Endothelial cell of umbilical vein (primary cell): ENCODE measurements at regions not wholly inside any gene's neighbourhood (a gene's known extent, or its start where the extent isn't known, plus 50 kb on each side); places are given as distances from the start of the nearest gene placed in this dataset.

Experiments used
- BruUV-seq: library from RNA; stranded (reverse); fragments of 400-500 nt; replicated peaks from 2 replicates; lab custom pipeline; 2021; lab: Mats Ljungman, UMichigan
- CTCF ChIA-PET: fragments of 300-600, 350-600 bp; sonication (Branson Sonifier 250); formaldehyde crosslinking; loops from one replicate; lab custom pipeline; 2021; ENCODE audit warnings: antibody characterized with exemption, inconsistent platforms; lab: Charles Lee
- POLR2A ChIA-PET: fragments of 300-600, 350-600 bp; sonication (Branson Sonifier 250); formaldehyde crosslinking; loops from one replicate; lab custom pipeline; 2021; ENCODE audit warnings: antibody characterized with exemption, inconsistent platforms; lab: Charles Lee
- DNase-seq: peaks from one replicate; pipeline ENCODE4 v3.0.0-alpha.2; 2011; ENCODE audit warnings: low read depth, low spot score
- FAIRE-seq: peaks from 2 replicates; lab custom pipeline; 2011; peaks lifted over from hg19 to GRCh38; lab: Jason Lieb, UNC
- H2AFZ ChIP-seq: 2 replicates; pipeline ENCODE4 v1.6.0; 2012; ENCODE audit warnings: low read depth, low read length, control low read depth, inconsistent platforms
- H3K27ac ChIP-seq: 2 replicates; pipeline ENCODE4 v1.5.1; 2011; ENCODE audit warnings: low read depth, mild to moderate bottlenecking, control low read depth, low read length, moderate library complexity; ENCODE audit not compliant: insufficient read depth
- H3K27me3 ChIP-seq, 2 experiments: 2 replicates each; pipeline versions ENCODE4 v1.6.0 to v1.6.1; 2011; ENCODE audit warnings: low read length in 2 of 2, mixed read lengths in 1 of 2; ENCODE audit not compliant: control insufficient read depth in 2 of 2, insufficient read depth in 2 of 2
- H3K36me3 ChIP-seq, 2 experiments: 2 replicates in 1 of 2; 3 replicates in 1 of 2; pipeline ENCODE4 v1.5.1; 2011; ENCODE audit warnings: low read length in 2 of 2, mild to moderate bottlenecking in 1 of 2, moderate library complexity in 1 of 2; ENCODE audit not compliant: control insufficient read depth in 2 of 2, insufficient read depth in 2 of 2; ENCODE audit errors: extremely low read depth in 1 of 2
- H3K4me1 ChIP-seq: 3 replicates; pipeline ENCODE4 v1.5.1; 2011; ENCODE audit warnings: mild to moderate bottlenecking, low read length; ENCODE audit not compliant: control insufficient read depth, insufficient read depth; ENCODE audit errors: extremely low read depth
- H3K4me2 ChIP-seq: 2 replicates; pipeline ENCODE4 v1.6.1; 2011; ENCODE audit warnings: low read length, control low read depth, mixed read lengths; ENCODE audit not compliant: insufficient read depth
- H3K4me3 ChIP-seq, 3 experiments: fragments of 200-600 bp in 1 of 3; sonication (generic), shearing (Covaris generic) in 1 of 3; replicated peaks in 1 of 3; 2 replicates each; pipeline ENCODE4 v1.5.1; 2011 to 2016; ENCODE audit warnings: control low read depth in 3 of 3, low read length in 3 of 3, mild to moderate bottlenecking in 2 of 3, inconsistent platforms in 1 of 3, low read depth in 1 of 3, moderate library complexity in 1 of 3; ENCODE audit not compliant: insufficient read depth in 1 of 3
- H3K79me2 ChIP-seq: 2 replicates; pipeline ENCODE4 v1.6.0; 2012; ENCODE audit warnings: low read length, inconsistent platforms; ENCODE audit not compliant: control insufficient read depth, insufficient read depth
- H3K9ac ChIP-seq: replicated peaks from 2 replicates; pipeline ENCODE3; 2011; ENCODE audit warnings: low read length, control low read depth; ENCODE audit not compliant: insufficient read depth; ENCODE audit errors: extremely low read depth
- H3K9me1 ChIP-seq: replicated peaks from 3 replicates; pipeline ENCODE4 v1.6.0; 2011; ENCODE audit warnings: mild to moderate bottlenecking, low read length; ENCODE audit not compliant: control insufficient read depth, insufficient read depth; ENCODE audit errors: extremely low read depth
- H3K9me3 ChIP-seq: replicated peaks from 2 replicates; pipeline ENCODE4 v1.5.1; 2012; ENCODE audit warnings: low read length, inconsistent platforms; ENCODE audit not compliant: control insufficient read depth, insufficient read depth
- H4K20me1 ChIP-seq: replicated peaks from 2 replicates; pipeline ENCODE3; 2011; ENCODE audit warnings: mild to moderate bottlenecking, low read length; ENCODE audit not compliant: control insufficient read depth, insufficient read depth; ENCODE audit errors: extremely low read depth
- EZH2 ChIP-seq: IDR thresholded peaks from 2 replicates; pipeline ENCODE4 v1.6.1; 2012; ENCODE audit warnings: borderline replicate concordance, low read depth, mild to moderate bottlenecking, moderate library complexity, low read length, inconsistent platforms; ENCODE audit not compliant: severe bottlenecking
- FOS ChIP-seq: IDR thresholded peaks from 2 replicates; pipeline ENCODE4 v1.6.1; 2011; ENCODE audit warnings: mild to moderate bottlenecking, low read length, moderate library complexity, borderline replicate concordance; ENCODE audit not compliant: insufficient read depth
- GATA2 ChIP-seq: IDR thresholded peaks from 2 replicates; pipeline ENCODE4 v1.7.0; 2011; ENCODE audit warnings: low read depth, mild to moderate bottlenecking, moderate library complexity, mixed read lengths, low read length; ENCODE audit not compliant: insufficient read length, insufficient read depth
- JUN ChIP-seq: IDR thresholded peaks from 2 replicates; pipeline ENCODE4 v1.6.1; 2011; ENCODE audit warnings: borderline replicate concordance, low read depth; ENCODE audit not compliant: insufficient read length, insufficient read depth
- MYC ChIP-seq: IDR thresholded peaks from one replicate; pipeline ENCODE4 v1.6.1; 2011; ENCODE audit warnings: mild to moderate bottlenecking, low read depth, low read length
- POLR2A ChIP-seq: IDR thresholded peaks from 2 replicates; pipeline ENCODE4 v1.6.1; 2012; ENCODE audit warnings: low read depth, mild to moderate bottlenecking, control low read depth, low read length
- POLR2AphosphoS5 ChIP-seq: IDR thresholded peaks from 2 replicates; pipeline ENCODE4 v1.6.1; 2012; ENCODE audit warnings: low read depth, mild to moderate bottlenecking, control low read depth, low read length, moderate library complexity; ENCODE audit not compliant: insufficient read depth
- dilution Hi-C: fragments of 300-500 bp; cut with MboI; formaldehyde crosslinking; loops from one replicate; pipeline ENCODE4 v1.15.0; 2019; ENCODE audit warnings: low sequenced_read_pairs; ENCODE audit not compliant: extremely low pct_ligation_motif_present
- intact Hi-C: fragments of 100-400 bp; cut with micrococcal nuclease; formaldehyde crosslinking; loops from one replicate; pipeline ENCODE4 v1.10.0; 2022
- TF ChIP-seq, protein P1 (sequence below), 2 donors: IDR thresholded peaks; 1 replicate in 1 of 2; 2 replicates in 1 of 2; pipeline ENCODE4 v1.5.1; 2011; ENCODE audit warnings: low read length in 2 of 2, mild to moderate bottlenecking in 2 of 2, moderate library complexity in 2 of 2, control low read depth in 1 of 2, inconsistent platforms in 1 of 2, low read depth in 1 of 2; ENCODE audit not compliant: insufficient read depth in 1 of 2; ENCODE audit errors: extremely low read depth in 1 of 2
- TF ChIP-seq, protein P2 (sequence below): IDR thresholded peaks from 2 replicates; pipeline ENCODE4 v1.6.1; 2011; ENCODE audit not compliant: insufficient read depth, insufficient read length

DNA sequence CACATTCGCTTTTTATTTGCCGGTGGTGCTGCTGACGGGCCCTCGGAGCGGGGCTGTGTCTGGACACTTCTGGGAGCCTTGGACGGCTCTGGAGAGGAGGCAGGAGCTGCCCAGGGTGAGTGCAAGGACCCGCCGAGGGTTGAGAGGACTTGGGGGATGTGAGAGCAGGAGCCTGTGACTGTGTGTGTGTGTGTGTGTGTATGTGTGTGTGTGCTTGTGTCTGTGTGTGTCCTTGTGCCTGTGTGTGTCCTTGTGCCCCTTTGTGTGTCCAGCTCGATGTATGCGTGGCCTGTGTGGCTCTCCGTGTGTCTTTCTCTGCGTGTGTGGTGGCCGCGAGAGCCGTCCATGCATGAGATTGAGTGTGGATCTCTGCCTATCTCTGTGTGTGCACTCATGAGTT, 179.6 kb upstream of the MYL2 start:
- no peak for FAIRE-seq
- BruUV-seq: no TSS peak
- Histone ChIP-seq H3K79me2 (no peaks in the 10 kb centered on the region), H3K9me3 (no peaks in the 10 kb centered on the region), H3K27me3 (no peaks in the 10 kb centered on the region), H3K9ac (no peak overlapping the region), H3K36me3 (no peaks in the 10 kb centered on the region), H3K27ac (no peak overlapping the region), H3K4me2 (no peak overlapping the region), H2AFZ (no peak overlapping the region), H3K4me1 (no peaks in the 10 kb centered on the region), H4K20me1 (no peaks in the 10 kb centered on the region), H3K4me3 (no peak overlapping the region), H3K9me1 (no peaks in the 10 kb centered on the region)
- dilution Hi-C loops (no loop called here), intact Hi-C loops (no loop called here)
- POLR2A ChIA-PET: no interaction called here
- TF ChIP-seq, protein P1, sequence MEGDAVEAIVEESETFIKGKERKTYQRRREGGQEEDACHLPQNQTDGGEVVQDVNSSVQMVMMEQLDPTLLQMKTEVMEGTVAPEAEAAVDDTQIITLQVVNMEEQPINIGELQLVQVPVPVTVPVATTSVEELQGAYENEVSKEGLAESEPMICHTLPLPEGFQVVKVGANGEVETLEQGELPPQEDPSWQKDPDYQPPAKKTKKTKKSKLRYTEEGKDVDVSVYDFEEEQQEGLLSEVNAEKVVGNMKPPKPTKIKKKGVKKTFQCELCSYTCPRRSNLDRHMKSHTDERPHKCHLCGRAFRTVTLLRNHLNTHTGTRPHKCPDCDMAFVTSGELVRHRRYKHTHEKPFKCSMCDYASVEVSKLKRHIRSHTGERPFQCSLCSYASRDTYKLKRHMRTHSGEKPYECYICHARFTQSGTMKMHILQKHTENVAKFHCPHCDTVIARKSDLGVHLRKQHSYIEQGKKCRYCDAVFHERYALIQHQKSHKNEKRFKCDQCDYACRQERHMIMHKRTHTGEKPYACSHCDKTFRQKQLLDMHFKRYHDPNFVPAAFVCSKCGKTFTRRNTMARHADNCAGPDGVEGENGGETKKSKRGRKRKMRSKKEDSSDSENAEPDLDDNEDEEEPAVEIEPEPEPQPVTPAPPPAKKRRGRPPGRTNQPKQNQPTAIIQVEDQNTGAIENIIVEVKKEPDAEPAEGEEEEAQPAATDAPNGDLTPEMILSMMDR (IDR thresholded peaks at IDR 0.05; ENCODE audit: extremely low read depth in 1 of 2, insufficient read depth in 1 of 2, low read depth in 1 of 2, low read length in 2 of 2): no peak
- no peak for TF ChIP-seq MYC
- TF ChIP-seq POLR2A: no peak
- TF ChIP-seq GATA2: no peak
- no peak for TF ChIP-seq POLR2AphosphoS5
- TF ChIP-seq JUN: no peak
- TF ChIP-seq, protein P2, sequence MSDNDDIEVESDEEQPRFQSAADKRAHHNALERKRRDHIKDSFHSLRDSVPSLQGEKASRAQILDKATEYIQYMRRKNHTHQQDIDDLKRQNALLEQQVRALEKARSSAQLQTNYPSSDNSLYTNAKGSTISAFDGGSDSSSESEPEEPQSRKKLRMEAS: no peak
- no peak for TF ChIP-seq EZH2
- TF ChIP-seq FOS: no peak
- CTCF ChIA-PET: no interaction called here
- no peak for DNase-seq
